ENCODE measurements at regions not wholly inside any gene's neighbourhood (a gene's known extent, or its start where the extent isn't known, plus 50 kb on each side); places are given as distances from the start of the nearest gene placed in this dataset.
"Not testable (repeated sequence)": the region's sequence is repeated elsewhere in the genome, so short reads cannot be mapped to it uniquely, and the experiment has no call there.

- no peak for DNase-seq (ENCODE audit: low read depth)
These were observed 50.4 kb downstream of the SHOC1 start for GRCh38 chr9:111744363-111744762.

GRCh38 chr9:111743275-111743674, 51.5 kb downstream of the SHOC1 start:
- peak; percentile 85 for DNase-seq (ENCODE audit: low read depth)

- DNase-seq (ENCODE audit: low read depth) = no peak
These were observed 54.0 kb downstream of the SHOC1 start for GRCh38 chr9:111740739-111741138.

- DNase-seq (ENCODE audit: low read depth) = no peak
These were observed 58.0 kb downstream of the SHOC1 start for GRCh38 chr9:111736714-111737113.

- DNase-seq (ENCODE audit: low read depth) = not testable (repeated sequence)
These were observed 59.4 kb downstream of the SHOC1 start for GRCh38 chr9:111735344-111735743.

- DNase-seq (ENCODE audit: low read depth) = peak; percentile 75
These were observed 62.8 kb downstream of the SHOC1 start for GRCh38 chr9:111731928-111732327.

GRCh38 chr9:111730937-111731567, 63.7 kb downstream of the SHOC1 start:
- peak; percentile 88 for DNase-seq (ENCODE audit: low read depth)

GRCh38 chr9:111728617-111729366, 65.9 kb downstream of the SHOC1 start:
- DNase-seq (ENCODE audit: low read depth) = peak; percentile 96

GRCh38 chr9:111728143-111728542, 66.6 kb downstream of the SHOC1 start:
- peak; percentile 52 for DNase-seq (ENCODE audit: low read depth)

GRCh38 chr9:111726949-111727348, 65.5 kb downstream of the GNG10 start:
- DNase-seq (ENCODE audit: low read depth) = no peak

- DNase-seq (ENCODE audit: low read depth) = no peak
These were observed 58.8 kb downstream of the GNG10 start for GRCh38 chr9:111720174-111720573.
